ENCODE measurements at regions not wholly inside any gene's neighbourhood (a gene's known extent, or its start where the extent isn't known, plus 50 kb on each side); places are given as distances from the start of the nearest gene placed in this dataset.
A peak's percentile ranks its signal among the peaks of the same experiment; 100 is the strongest.

GRCh38 chr1:222464841-222465210, 83.1 kb downstream of the HHIPL2 start (continued):
- TF ChIP-seq ATF2 (IDR thresholded peaks at IDR 0.05; ENCODE audit: low read length) (no peak), EZH2 (IDR thresholded peaks at IDR 0.05; ENCODE audit: low read depth, low read length, severe bottlenecking) (no peak), TEAD4 (IDR thresholded peaks at IDR 0.05; ENCODE audit: low read depth, low read length) (peak; percentile 70; the same call in 1 of the 2 replicates), SP2 (IDR thresholded peaks at IDR 0.05; ENCODE audit: low read length) (no peak), CBX8 (IDR thresholded peaks at IDR 0.05; ENCODE audit: borderline replicate concordance, low read depth, low read length) (no peak), SIN3A (conservative IDR thresholded peaks at IDR 0.05 in 1 of 2, IDR thresholded peaks at IDR 0.05 in 1 of 2; ENCODE audit: low read depth in 1 of 2, low read length in 2 of 2) (no peak), CHD2 (IDR thresholded peaks at IDR 0.05; ENCODE audit: low read length) (no peak), KDM4A (IDR thresholded peaks at IDR 0.05; ENCODE audit: low read depth, low read length, severe bottlenecking) (peak; percentile 9), POLR2AphosphoS5 (IDR thresholded peaks at IDR 0.05; ENCODE audit: low read depth, low read length) (no peak), JUN (IDR thresholded peaks at IDR 0.05; ENCODE audit: low read depth, low read length) (no peak), CREB1 (IDR thresholded peaks at IDR 0.05) (no peak), KDM1A (IDR thresholded peaks at IDR 0.05; ENCODE audit: borderline replicate concordance, low read length) (0 out of 2 replicates have a peak, but pooled peaks have one; percentile 44), BACH1 (IDR thresholded peaks at IDR 0.05; ENCODE audit: low read length) (no peak), TAF1 (IDR thresholded peaks at IDR 0.05; ENCODE audit: low read depth, low read length) (no peak)

All from H1 (cell line).